HG02938 (cell line): ENCODE measurements at regions not wholly inside any gene's neighbourhood (a gene's known extent, or its start where the extent isn't known, plus 50 kb on each side); places are given as distances from the start of the nearest gene placed in this dataset.
A peak's percentile ranks its signal among the peaks of the same experiment; 100 is the strongest.

Experiments used
- ATAC-seq: cut with Tn5 transposase; IDR thresholded peaks from one replicate; pipeline ENCODE4 v1.9.1; 2021; ENCODE audit warnings: mild to moderate bottlenecking, moderate library complexity; ENCODE audit not compliant: unreplicated experiment

DNA sequence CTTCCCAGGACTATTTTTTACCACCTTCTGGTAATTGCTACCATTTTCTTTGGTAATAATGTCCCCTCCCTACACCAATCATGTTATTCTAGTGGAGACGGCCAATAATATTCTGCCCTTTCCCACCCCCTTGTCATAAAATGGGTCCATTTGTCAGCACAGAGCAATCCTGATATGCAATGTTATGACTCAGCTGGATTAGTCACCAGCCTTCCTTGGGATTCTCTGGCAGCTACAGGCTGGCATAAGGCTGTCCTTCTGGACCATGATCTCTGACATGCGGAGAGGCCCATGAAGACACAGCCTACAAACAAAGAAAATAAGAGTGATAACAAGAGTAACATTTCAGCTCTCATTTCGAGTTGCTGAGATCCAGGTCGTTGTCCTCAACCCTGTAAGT is 222.0 kb upstream of the CPNE8 start:
- ATAC-seq: no peak

DNA sequence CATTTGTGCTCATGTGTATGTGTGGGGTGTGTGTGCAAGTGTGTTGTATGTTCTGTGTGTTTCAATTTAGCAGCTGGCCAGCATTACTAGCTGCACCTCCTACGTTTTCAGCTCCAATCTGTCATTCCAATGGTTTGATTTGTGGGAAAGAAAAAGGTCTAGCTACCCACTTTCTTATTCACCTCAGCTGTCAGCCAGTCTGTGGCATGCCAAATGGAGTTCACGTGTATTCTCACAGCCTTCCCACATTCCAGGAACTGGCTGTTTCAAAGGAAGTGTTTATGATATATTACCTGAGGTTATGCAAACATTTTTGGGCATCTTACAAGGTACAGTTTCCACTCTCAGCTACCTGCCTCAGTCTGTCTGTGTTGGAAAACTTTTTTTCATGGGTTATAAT is 220.2 kb upstream of the CPNE8 start:
- no peak for ATAC-seq

DNA sequence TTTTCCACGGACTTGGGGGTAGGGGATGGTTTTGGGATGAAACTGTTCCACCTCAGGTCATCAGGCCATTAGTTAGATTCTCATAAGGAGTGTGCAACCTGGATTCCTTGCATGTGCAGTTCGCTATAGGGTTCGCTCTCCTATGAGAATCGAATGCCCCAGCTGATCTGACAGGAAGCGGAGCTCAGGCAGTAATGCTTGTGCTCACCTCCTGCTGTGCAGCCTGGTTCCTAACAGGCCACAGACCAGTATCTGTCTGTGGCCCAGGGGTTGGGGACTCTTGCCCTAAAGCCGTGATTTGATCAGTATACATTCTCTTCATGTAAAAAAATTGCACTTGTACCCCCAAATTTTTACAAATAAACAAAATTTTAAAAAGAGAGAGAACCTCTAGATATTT is 219.4 kb upstream of the CPNE8 start:
- no peak for ATAC-seq

DNA sequence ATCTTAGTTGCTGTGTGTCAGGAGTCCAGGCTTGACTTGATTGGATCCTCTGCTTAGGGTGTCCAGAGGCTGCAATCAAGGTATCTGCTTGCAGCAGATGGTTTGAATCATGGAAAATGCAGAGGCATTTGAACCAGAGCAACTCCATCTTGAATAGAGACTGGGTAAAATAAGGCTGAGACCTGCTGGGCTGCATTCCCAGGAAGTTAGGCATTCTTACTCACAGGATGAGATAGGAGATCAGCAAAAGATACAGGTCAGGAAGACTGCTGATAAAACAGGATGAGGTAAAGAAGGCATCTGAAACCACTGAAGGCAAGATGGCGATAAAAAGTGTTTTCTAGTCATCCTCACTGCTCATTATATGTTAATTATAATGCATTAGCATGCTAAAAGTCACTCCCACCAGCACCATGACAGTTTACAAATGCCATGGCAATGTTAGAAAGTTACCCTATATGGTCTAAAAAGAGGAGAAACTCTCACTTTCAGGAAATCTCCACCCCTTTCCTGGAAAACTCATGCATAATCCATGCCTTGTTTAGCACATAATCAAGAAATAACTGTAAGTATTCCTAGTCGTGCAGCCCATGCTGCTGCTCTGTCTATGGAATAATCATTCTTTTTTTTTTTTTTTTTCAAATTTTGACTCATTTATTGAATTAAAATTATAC is 218.3 kb upstream of the CPNE8 start:
- no peak for ATAC-seq

DNA sequence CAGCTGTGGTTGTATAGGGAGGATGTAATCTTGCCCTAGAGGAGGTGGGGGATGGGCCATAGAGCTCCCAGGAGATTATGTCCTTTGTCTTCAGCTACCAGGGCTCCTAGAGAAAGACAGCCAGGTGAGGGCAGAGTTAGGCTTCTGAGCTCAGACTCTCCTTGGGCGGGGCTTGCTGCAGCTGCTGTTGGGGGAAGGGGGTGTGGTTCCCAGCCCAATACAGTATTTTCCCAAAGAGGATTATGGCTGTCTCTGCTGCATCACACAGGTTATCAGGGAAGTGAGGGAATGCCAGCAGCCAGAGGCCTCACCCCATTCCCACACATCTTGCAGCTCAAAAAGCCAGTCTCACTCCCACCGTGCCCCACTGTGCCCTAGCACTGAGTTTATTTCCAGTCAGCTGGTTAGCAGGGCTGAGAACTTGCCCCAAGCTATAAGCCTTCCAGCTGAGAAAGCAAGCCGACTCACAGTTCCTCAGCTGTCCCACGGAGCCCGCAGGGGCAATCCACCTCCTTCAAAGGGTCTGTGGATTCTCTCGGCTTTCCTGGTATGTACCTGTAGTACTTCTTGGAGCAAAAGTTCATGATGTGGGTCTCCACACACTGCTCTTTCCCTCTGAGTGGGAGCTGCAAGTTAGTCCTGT is 217.3 kb upstream of the CPNE8 start:
- no peak for ATAC-seq

DNA sequence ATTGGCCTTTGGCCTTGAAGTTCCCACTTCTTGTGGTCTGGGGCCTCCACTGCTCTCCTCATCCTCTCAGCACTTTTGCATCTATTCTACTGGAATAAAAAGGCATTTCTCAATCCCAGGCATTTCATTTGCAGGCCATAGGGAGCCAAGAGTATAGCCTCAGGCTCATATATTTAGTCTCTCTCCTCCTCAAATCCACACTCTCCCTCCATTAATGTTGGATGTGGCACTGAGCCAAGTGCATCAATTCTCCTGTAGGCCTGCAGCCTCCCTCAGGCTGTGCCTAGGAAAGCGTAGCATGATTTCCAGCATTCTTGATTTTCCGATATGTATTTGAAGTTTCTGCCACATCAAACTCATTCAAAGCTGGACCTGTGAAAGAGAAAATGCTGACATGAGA is 211.5 kb upstream of the CPNE8 start:
- no peak for ATAC-seq

DNA sequence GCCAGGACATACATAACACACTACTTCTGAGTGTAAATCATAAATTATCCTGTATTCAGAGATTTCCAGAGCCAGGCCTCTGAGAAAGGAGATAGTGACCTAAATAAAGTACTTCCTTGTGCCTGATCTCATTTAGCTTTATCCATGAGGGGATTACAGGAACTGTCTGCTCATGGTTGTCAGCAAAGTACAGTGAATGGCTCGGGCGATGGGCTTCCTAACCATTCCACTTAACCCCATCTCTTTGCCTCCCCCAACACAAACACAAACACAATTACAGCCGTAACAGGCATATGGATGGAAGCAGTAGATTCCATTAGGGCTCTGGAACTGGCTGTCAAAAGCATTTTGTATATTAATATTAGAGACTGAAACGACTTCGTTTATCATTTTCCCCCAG is 206.7 kb upstream of the CPNE8 start:
- no peak for ATAC-seq

DNA sequence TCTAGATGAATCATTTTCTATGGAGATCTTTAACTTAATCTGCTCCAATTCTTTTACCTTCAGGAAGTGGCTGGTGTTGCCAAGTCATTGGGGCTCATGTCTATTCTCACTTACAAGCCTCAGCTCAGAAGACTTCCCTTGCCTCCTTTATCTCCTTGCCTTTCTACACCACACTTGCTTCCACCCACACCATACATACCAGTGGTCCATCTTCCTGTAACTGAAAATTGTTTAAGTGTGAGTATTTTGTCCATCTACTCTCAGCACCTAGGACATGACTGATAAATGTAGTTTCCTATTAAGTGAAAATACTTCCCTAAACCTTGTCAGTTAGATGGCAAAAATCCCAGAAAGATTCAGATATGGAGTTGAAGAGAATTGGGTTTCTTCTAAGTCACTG is 199.7 kb upstream of the CPNE8 start:
- no peak for ATAC-seq

DNA sequence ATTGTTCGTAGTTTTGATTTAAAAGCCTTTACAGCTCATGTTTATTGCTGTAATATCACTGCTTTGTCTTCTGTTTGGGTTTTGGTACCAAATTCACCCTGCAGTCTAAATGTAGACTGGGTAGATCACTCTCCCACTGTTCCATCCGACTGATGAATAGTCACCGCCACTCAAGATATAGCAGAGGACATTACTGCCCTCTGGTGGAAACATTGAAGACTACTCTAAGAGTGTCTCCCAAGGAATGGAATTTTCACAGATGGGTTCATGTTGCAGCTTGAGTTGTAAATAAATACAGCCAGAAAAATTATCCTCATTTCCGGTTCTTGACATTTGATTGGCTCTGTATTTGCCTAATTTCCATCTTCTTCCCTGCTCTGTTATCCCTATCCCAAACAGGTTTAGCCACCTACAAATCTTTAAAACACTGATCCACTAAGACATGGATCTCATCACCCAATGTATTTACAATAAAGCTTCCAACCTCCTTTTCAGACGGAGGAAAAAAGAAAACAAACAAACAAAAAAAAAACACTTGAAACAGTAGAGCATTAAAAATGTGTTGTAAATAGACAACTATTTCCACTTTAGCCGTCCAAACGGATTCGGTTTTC is 198.3 kb upstream of the CPNE8 start:
- ATAC-seq: peak; percentile 93

DNA sequence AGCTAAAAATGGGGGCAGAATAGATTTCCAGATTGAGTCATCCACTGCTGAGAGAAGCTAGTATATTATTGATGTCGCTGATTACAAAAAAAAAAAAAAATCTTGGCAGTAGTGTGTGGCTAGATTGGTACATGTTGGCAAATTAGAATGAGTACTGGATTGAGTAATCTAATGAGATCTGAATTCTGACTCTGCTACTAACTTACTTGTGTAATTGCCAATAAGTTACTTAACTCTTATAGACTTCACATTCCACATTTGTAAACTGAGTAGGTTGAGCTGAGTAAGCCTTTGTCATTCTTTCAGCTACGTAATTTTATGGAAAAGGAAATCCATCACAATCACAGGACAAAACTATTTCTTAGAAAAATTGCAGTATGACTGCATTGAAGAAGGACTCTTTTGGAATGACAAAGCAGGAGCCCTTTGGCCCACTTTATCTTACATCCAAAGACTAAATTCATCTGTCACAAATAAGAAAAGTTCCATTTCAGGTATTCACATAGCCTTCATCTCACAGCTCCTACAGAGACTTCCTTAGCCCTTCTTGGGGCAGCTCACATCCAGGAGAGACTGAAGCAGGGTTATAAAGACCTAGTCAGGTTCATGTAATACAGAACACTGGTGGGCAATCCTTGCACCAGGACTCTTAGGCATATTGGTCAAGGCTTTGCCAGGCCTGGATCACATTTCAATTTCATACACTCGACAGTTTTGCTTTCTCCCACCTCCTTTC is 197.3 kb upstream of the CPNE8 start:
- ATAC-seq: no peak

DNA sequence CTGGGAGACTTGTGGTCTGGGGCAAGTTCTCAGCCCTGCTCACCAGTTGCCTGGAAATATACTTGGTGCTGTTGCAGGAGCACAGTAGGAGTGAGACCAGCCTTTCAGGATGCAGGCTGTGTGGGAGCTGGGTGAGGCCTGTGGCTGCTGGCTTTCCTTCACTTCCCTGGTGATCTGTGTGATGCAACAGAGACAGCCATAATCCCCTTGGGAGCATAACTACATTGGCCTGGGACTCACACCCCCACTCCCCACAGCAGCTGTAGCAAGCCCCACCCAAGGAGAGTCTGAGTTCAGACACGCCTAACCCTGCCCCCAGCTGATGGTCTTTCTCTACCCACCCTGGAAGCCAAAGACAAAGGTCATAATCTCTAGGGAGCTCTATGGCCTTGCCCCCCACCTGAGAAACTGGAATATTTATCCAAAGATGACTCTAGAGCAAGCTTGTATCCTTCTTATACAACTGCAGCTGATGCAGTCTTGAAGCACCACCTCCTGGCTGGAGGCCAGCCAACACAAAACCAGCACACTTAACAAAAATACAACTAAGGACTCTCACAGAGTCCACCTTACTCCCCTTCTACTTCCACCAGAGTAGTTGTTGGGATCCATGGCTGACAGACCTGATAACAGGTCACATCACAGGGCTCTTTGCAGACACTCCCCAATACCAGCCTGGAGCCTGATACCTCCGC is 190.4 kb upstream of the CPNE8 start:
- ATAC-seq: no peak

DNA sequence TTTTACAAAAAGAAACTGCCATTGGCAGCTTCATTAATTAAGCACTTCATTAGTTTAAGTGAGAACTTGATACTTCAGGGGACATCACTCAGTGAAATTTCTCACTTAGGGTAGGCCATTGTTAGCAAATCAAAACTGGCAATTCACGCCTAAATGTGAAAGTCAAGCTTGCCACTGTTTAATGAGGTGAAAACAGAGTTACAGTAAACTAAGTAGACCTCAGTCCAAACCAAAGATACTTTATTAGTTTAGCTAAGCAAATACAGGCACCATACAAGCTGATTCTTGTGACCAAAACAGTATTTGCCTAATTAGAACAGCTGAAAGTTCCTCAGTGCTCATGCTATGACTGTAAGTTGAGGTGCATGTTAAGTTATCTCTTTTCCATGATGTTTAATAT is 176.5 kb upstream of the CPNE8 start:
- no peak for ATAC-seq

DNA sequence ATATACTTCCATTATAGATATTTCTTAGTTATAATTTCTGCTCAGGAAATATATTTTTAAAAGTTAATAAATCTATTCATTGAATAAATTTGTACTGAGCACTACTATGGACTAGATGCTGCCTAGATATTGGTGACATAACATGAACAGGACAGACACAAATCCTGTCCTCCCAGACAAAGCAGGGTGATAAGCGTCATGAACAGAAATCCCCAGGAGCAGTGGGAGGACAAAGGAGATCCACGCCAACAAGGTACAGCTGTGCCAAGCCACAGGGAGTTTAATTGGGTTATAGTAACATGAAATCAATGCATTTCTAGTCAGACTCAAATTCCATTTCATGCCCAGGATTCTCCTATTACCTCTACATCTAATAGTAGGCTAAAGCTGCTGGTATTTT is 171.8 kb upstream of the CPNE8 start:
- ATAC-seq: no peak

DNA sequence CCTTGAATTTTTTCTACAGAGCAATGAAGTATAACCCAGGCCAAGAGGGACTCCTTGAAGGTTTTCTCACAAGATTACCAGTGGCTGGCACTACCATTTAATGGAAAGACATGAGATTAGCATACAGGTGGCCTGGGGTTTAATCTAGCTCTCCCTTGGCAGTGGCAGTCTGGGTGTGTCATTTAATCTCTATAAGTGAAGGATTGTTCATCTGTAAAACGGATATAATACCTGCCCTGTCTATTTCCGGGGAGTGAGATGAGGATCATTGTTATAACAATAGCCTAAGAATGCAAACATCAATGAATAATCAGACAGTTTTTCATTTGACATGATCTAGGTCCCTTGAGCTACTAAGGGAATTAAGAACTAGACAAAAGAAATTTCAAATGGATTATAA is 168.7 kb upstream of the CPNE8 start:
- ATAC-seq: no peak

DNA sequence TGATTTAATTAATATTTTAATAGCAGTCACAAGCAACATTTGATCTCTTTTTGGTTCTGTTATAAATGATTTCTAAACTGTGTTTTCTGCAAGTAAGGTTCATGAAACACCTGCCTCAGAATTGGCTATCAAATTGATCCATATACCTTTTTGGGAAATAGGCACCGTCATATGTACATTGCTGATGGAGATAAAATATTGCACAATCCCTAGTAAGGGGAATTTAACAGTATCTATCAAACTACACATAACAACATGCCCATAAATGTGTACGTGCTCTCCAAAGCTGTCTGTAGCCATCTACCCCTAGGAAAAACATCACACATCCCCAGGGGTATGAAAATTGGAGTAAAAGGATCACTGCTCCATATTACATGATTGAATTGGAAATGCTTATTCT is 167.3 kb upstream of the CPNE8 start:
- ATAC-seq: no peak

DNA sequence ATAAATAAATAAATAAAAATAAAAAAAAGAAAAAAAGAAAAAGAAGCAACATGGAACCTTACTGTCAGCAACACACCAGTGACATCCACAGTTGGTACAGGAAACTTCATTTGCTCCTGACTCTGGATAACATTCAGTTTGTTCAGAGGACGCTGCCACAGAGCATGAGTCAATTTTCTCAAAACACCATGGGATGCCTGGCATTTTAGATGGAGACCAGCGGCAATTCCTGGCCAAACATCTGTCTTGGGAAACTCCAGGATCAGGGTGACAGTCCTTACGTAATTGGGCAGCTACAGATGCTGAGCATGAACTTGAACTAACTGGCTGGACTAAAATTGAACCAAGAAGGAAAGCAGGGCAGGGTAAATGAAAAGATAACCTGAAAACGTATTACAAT is 166.2 kb upstream of the CPNE8 start:
- ATAC-seq: no peak

DNA sequence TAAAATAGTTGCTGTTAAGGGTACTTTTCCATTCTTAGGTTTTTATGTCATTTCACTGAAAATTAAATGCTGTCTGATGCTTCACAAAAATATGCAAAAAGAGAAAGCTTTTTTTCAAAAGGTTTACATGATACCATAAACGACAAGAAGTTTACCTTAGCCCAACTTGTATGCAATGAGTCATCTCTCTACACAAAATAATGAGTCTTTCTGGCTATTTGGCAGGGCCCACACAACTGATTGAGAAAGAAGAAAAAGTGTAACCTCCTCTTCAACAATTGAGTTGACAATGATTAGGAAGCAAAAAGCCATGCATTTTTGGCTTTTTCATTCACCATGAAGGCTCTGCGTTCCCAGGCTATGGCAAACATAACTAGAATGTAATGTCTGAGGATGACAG is 165.4 kb upstream of the CPNE8 start:
- ATAC-seq: no peak

DNA sequence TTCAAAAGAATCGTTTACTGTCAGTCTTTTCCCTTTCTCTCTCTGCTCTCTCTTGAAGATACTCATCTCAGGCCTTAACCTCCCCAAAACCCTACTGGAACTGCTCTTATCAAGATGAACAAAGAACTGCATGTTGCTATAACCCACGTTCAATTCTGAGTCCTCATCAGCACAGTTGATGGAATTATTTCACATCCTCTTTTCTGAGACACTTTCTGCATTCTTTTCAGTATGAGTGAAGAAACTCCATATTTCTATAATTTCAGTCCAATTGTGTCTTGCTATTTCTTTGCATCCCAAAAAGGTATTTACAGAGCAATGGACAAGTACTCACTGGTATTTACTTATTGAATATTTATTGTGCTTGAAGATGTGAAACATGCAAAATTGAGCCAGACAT is 160.1 kb upstream of the CPNE8 start:
- no peak for ATAC-seq

DNA sequence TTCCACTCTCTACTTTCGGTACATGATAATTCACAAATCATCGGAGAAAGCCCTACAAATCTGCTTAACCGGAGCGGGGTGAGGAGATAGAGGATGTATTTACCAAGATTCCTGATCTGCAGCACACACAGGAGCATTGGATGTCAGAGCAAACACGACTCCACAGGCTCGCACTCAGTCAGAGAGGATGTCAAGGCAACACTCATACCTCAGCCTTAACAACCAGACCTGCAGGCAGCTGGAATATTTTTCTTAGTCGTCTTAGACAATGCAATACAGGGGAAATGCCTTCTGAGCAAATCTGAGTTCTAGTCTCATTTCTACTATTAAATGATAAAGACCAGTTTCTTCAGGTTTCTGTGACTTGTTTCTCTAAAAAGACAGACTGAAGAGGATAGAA is 159.3 kb upstream of the CPNE8 start:
- no peak for ATAC-seq

DNA sequence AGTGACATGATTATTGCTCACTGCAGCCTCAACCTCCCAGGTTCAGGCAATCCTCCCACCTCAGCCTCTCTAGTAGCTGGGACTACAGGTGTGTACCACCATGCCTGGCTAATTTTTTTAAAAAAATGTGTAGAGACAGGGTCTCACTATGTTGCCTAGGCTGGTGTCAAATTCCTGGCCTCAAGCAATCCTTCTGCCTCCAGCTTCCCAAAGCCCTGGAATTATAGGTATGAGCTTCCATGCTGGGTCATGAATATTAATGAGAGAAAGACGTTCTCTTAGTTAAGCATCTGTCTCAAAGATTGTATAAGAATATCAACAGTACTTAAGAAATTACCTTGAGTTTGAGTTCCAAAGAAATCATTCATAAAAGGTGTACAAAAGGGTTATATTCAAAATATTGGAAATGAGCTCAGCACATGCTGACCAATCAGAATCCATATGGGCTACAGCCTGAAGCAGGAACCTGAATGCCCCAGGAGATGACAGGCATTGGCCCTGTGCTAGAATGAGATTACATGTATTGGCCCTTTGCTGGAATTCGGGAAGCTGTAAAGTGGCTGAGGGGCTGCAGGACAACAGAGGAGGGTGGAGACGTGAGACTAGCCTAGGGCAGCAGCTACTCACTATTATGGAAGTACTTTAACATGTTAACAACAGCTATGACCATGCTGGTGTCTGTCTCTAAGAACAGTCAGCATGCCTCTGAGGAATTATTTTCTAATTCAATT is 157.0 kb upstream of the CPNE8 start:
- ATAC-seq: no peak

DNA sequence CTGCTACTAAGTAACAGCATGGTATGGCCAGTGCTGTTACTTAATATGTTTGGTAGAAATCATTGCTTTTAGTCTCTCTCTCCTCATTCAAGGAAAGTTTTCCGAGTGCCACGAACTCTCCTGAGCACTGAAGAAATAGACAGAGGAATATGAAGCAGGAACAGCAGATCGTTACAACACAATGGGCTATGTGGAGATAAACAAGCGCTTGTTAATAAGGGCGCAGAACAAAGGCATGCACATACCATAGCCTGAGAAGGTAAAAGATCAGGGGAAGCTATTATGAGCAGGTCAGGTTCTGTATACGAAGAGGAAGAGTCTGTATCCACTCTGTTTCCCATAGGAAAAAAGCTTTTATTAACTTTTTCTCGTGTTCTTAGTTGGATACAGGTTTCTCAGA is 156.2 kb upstream of the CPNE8 start:
- ATAC-seq: no peak
